Mucosa of descending colon (tissue), 3 donors: ENCODE measurements at regions not wholly inside any gene's neighbourhood (a gene's known extent, or its start where the extent isn't known, plus 50 kb on each side); places are given as distances from the start of the nearest gene placed in this dataset.

Experiments used
- ATAC-seq: fragments of 200-7000 bp; cut with Tn5 transposase; one replicate; pipeline ENCODE4 v1.9.1; 2020; ENCODE audit warnings: mild to moderate bottlenecking, moderate library complexity
- DNase-seq, 3 donors: peaks; one replicate each; pipeline ENCODE4 v3.0.0-alpha.2; 2020
- H3K36me3 ChIP-seq: fragments of 200-600 bp; one replicate; pipeline ENCODE4 v1.8.0; 2021; ENCODE audit warnings: low read depth, mild to moderate bottlenecking
- H3K4me1 ChIP-seq: fragments of 200-600 bp; one replicate; pipeline ENCODE4 v1.8.0; 2021; ENCODE audit warnings: low read depth, mild to moderate bottlenecking
- H3K4me3 ChIP-seq: fragments of 200-600 bp; one replicate; pipeline ENCODE4 v1.8.0; 2021; ENCODE audit warnings: mild to moderate bottlenecking
- H3K9me3 ChIP-seq: fragments of 200-600 bp; one replicate; pipeline ENCODE4 v1.8.0; 2021; ENCODE audit warnings: mild to moderate bottlenecking
- CTCF ChIP-seq: fragments of 200-600 bp; IDR thresholded peaks from one replicate; pipeline ENCODE4 v1.8.0; 2022; ENCODE audit warnings: antibody characterized with exemption, mild to moderate bottlenecking
- intact Hi-C, 2 donors: fragments of 100-400 bp; cut with DNase I in 1 of 2; cut with micrococcal nuclease in 1 of 2; formaldehyde crosslinking; loops; one replicate each; pipeline versions ENCODE4 v1.11.0 to v1.11.1; 2022; cut with DNase I, micrococcal nuclease
- donor health status: DM: no; HTN: no; CAD: no; lungs with moderate emphysema.
- donor health status: DM: no; HTN: no; CAD: no.
- donor health status: DM: no; HTN: yes; CAD: no.

- H3K4me3 ChIP-seq: no peak overlapping the region
- no peaks in the 10 kb centered on the region for H3K36me3 ChIP-seq
- no peak for ATAC-seq
- intact Hi-C loops: no loop called here
- no peak for DNase-seq
- no peaks in the 10 kb centered on the region for H3K4me1 ChIP-seq
- H3K9me3 ChIP-seq: no peaks in the 10 kb centered on the region
- TF ChIP-seq CTCF: no peak
These were observed 250.0 kb upstream of the SHH start for GRCh38 chr7:156062286-156062685.

- TF ChIP-seq CTCF: no peak
- intact Hi-C loops: no loop called here
- ATAC-seq: no peak
- H3K9me3 ChIP-seq: no peaks in the 10 kb centered on the region
- no peaks in the 10 kb centered on the region for H3K36me3 ChIP-seq
- H3K4me1 ChIP-seq: no peaks in the 10 kb centered on the region
- DNase-seq: no peak
- no peak overlapping the region for H3K4me3 ChIP-seq
These were observed 249.5 kb upstream of the SHH start for GRCh38 chr7:156061689-156062255.

GRCh38 chr7:156060925-156061324 is 248.7 kb upstream of the SHH start:
- DNase-seq (no peak), ATAC-seq (no peak)
- intact Hi-C loops: no loop called here
- H3K4me3 ChIP-seq: no peak overlapping the region
- H3K36me3 ChIP-seq: no peaks in the 10 kb centered on the region
- no peaks in the 10 kb centered on the region for H3K4me1 ChIP-seq
- no peaks in the 10 kb centered on the region for H3K9me3 ChIP-seq
- no peak for TF ChIP-seq CTCF

- H3K4me3 ChIP-seq: no peak overlapping the region
- no peak for ATAC-seq
- intact Hi-C loops: no loop called here
- no peak for DNase-seq
- TF ChIP-seq CTCF: no peak
- no peaks in the 10 kb centered on the region for H3K4me1 ChIP-seq
- no peaks in the 10 kb centered on the region for H3K9me3 ChIP-seq
- H3K36me3 ChIP-seq: no peaks in the 10 kb centered on the region
These were observed 247.1 kb upstream of the SHH start for GRCh38 chr7:156059369-156059768.

- ATAC-seq (no peak), DNase-seq (no peak)
- H3K4me1 ChIP-seq: no peaks in the 10 kb centered on the region
- no peaks in the 10 kb centered on the region for H3K9me3 ChIP-seq
- intact Hi-C loops: no loop called here
- TF ChIP-seq CTCF: no peak
- H3K4me3 ChIP-seq: no peak overlapping the region
- no peaks in the 10 kb centered on the region for H3K36me3 ChIP-seq
These were observed 246.0 kb upstream of the SHH start for GRCh38 chr7:156058248-156058647.

GRCh38 chr7:156056534-156056933 is 244.3 kb upstream of the SHH start:
- DNase-seq: no peak
- ATAC-seq: no peak
- Histone ChIP-seq H3K36me3 (no peaks in the 10 kb centered on the region), H3K4me1 (no peaks in the 10 kb centered on the region), H3K4me3 (no peak overlapping the region), H3K9me3 (no peaks in the 10 kb centered on the region)
- TF ChIP-seq CTCF: no peak
- intact Hi-C loops: no loop called here
